Stimulated activated naive B cell treated with anti-CD40 and anti-IgM and Interleukin-4, amounts not matched to agents 10 μg/mL and 1 μg/mL and 100 μg/mL, for 72 hours (primary cell): ENCODE measurements at regions not wholly inside any gene's neighbourhood (a gene's known extent, or its start where the extent isn't known, plus 50 kb on each side); places are given as distances from the start of the nearest gene placed in this dataset.

Source experiments
- ATAC-seq, 2 donors: fragments of 150-1000 bp; cut with Tn5 transposase; replicated peaks; 2 replicates each; pipeline ENCODE4 v1.10.0; 2021; ENCODE audit warnings: moderate library complexity in 1 of 2
- DNase-seq: peaks from one replicate; pipeline ENCODE4 v3.0.0; 2021
- H3K27ac Mint-ChIP-seq: one replicate; pipeline ENCODE4 v1.8.0; 2022; ENCODE audit warnings: mild to moderate bottlenecking, mixed read lengths
- H3K27me3 Mint-ChIP-seq, 2 donors: one replicate each; pipeline ENCODE4 v1.8.0; 2022; ENCODE audit warnings: mixed read lengths in 2 of 2
- H3K36me3 Mint-ChIP-seq, 2 donors: one replicate each; pipeline ENCODE4 v1.8.0; 2022; ENCODE audit warnings: mixed read lengths in 2 of 2, mild to moderate bottlenecking in 1 of 2
- H3K4me1 Mint-ChIP-seq, 2 donors: one replicate each; pipeline ENCODE4 v1.8.0; 2022; ENCODE audit warnings: mixed read lengths in 2 of 2, mild to moderate bottlenecking in 1 of 2
- H3K4me3 Mint-ChIP-seq, 2 donors: one replicate each; pipeline ENCODE4 v1.8.0; 2022; ENCODE audit warnings: mild to moderate bottlenecking in 2 of 2, mixed read lengths in 2 of 2, moderate library complexity in 1 of 2
- H3K9me3 Mint-ChIP-seq, 2 donors: one replicate each; pipeline ENCODE4 v1.8.0; 2022; ENCODE audit warnings: mixed read lengths in 2 of 2, mild to moderate bottlenecking in 1 of 2

- ATAC-seq (no peak), DNase-seq (no peak)
- H3K4me1 Mint-ChIP-seq: peaks cover 10 to 20% of the 10 kb centered on the region in 2 donors
- no peak overlapping the region for H3K27ac Mint-ChIP-seq
- peaks cover 45 to 77% of the 10 kb centered on the region in 2 donors for H3K27me3 Mint-ChIP-seq
- H3K4me3 Mint-ChIP-seq: no peak overlapping the region
- H3K36me3 Mint-ChIP-seq: no peaks in the 10 kb centered on the region
- H3K9me3 Mint-ChIP-seq: no peaks in the 10 kb centered on the region
Observed at GRCh38 chr13:99897076-99897440, 74.5 kb downstream of the ZIC5 start.

GRCh38 chr13:99896369-99897075 is 75.0 kb downstream of the ZIC5 start:
- no peak for DNase-seq
- Mint-ChIP-seq H3K27ac (no peak overlapping the region), H3K4me1 (peaks cover 10 to 20% of the 10 kb centered on the region in 2 donors), H3K36me3 (no peaks in the 10 kb centered on the region), H3K4me3 (peak overlapping the region in 1 of 2 donors; percentile 39), H3K9me3 (no peaks in the 10 kb centered on the region), H3K27me3 (peaks cover 45 to 80% of the 10 kb centered on the region in 2 donors)
- ATAC-seq: no peak

- DNase-seq (no peak), ATAC-seq (peak in 1 of 2 donors; percentile 10)
- Mint-ChIP-seq H3K9me3 (no peaks in the 10 kb centered on the region), H3K4me3 (peak overlapping the region; percentile 77 to 83), H3K27ac (peak overlapping the region; percentile 20), H3K27me3 (peaks cover 40 to 73% of the 10 kb centered on the region in 2 donors), H3K36me3 (no peaks in the 10 kb centered on the region), H3K4me1 (peaks cover 10 to 20% of the 10 kb centered on the region in 2 donors)
Observed at GRCh38 chr13:99895444-99896368, 75.9 kb downstream of the ZIC5 start.

GRCh38 chr13:99894840-99895443 is 76.6 kb downstream of the ZIC5 start:
- H3K4me3 Mint-ChIP-seq: peak overlapping the region; percentile 77 to 83
- H3K9me3 Mint-ChIP-seq: no peaks in the 10 kb centered on the region
- H3K4me1 Mint-ChIP-seq: peaks cover 9 to 20% of the 10 kb centered on the region in 2 donors
- H3K27me3 Mint-ChIP-seq: peaks cover 33 to 65% of the 10 kb centered on the region in 2 donors
- peak overlapping the region; percentile 78 for H3K27ac Mint-ChIP-seq
- H3K36me3 Mint-ChIP-seq: no peaks in the 10 kb centered on the region
- ATAC-seq (no peak), DNase-seq (no peak)

GRCh38 chr13:99894105-99894839 is 77.3 kb downstream of the ZIC5 start:
- H3K27ac Mint-ChIP-seq: no peak overlapping the region
- peaks cover 9 to 20% of the 10 kb centered on the region in 2 donors for H3K4me1 Mint-ChIP-seq
- H3K9me3 Mint-ChIP-seq: no peaks in the 10 kb centered on the region
- peak overlapping the region; percentile 77 to 83 for H3K4me3 Mint-ChIP-seq
- peak in 1 of 2 donors; percentile 45 for ATAC-seq
- no peak for DNase-seq
- no peaks in the 10 kb centered on the region for H3K36me3 Mint-ChIP-seq
- peaks cover 31 to 63% of the 10 kb centered on the region in 2 donors for H3K27me3 Mint-ChIP-seq

- no peak overlapping the region for H3K27ac Mint-ChIP-seq
- no peaks in the 10 kb centered on the region for H3K36me3 Mint-ChIP-seq
- H3K4me3 Mint-ChIP-seq: no peak overlapping the region
- DNase-seq: no peak
- H3K9me3 Mint-ChIP-seq: no peaks in the 10 kb centered on the region
- peaks cover 9 to 20% of the 10 kb centered on the region in 2 donors for H3K4me1 Mint-ChIP-seq
- no peak for ATAC-seq
- H3K27me3 Mint-ChIP-seq: peaks cover 24 to 56% of the 10 kb centered on the region in 2 donors
Observed at GRCh38 chr13:99893567-99893966, 78.0 kb downstream of the ZIC5 start.

- H3K27ac Mint-ChIP-seq: no peak overlapping the region
- peaks cover 18 to 50% of the 10 kb centered on the region in 2 donors for H3K27me3 Mint-ChIP-seq
- no peaks in the 10 kb centered on the region for H3K9me3 Mint-ChIP-seq
- ATAC-seq (no peak), DNase-seq (no peak)
- H3K4me1 Mint-ChIP-seq: peaks cover 9 to 20% of the 10 kb centered on the region in 2 donors
- no peak overlapping the region for H3K4me3 Mint-ChIP-seq
- H3K36me3 Mint-ChIP-seq: no peaks in the 10 kb centered on the region
Observed at GRCh38 chr13:99892866-99893504, 78.6 kb downstream of the ZIC5 start.

- no peaks in the 10 kb centered on the region for H3K9me3 Mint-ChIP-seq
- ATAC-seq: no peak
- no peak for DNase-seq
- peak overlapping the region in 1 of 2 donors; percentile 30 for H3K4me3 Mint-ChIP-seq
- H3K36me3 Mint-ChIP-seq: no peaks in the 10 kb centered on the region
- peaks cover 17 to 42% of the 10 kb centered on the region in 2 donors for H3K27me3 Mint-ChIP-seq
- H3K27ac Mint-ChIP-seq: no peak overlapping the region
- peaks cover 9 to 20% of the 10 kb centered on the region in 2 donors for H3K4me1 Mint-ChIP-seq
Observed at GRCh38 chr13:99892196-99892613, 79.4 kb downstream of the ZIC5 start.

- Mint-ChIP-seq H3K4me3 (no peak overlapping the region), H3K36me3 (peaks cover 0 to 1% of the 10 kb centered on the region in 2 donors), H3K4me1 (peaks cover 15 to 20% of the 10 kb centered on the region in 2 donors), H3K9me3 (peaks cover 0 to 2% of the 10 kb centered on the region in 2 donors), H3K27me3 (peaks cover 0 to 24% of the 10 kb centered on the region in 2 donors), H3K27ac (no peak overlapping the region)
- ATAC-seq (no peak), DNase-seq (no peak)
Observed at GRCh38 chr13:99886706-99887105, 84.9 kb downstream of the ZIC5 start.

GRCh38 chr13:99884913-99885312 is 86.7 kb downstream of the ZIC5 start:
- Mint-ChIP-seq H3K27ac (no peak overlapping the region), H3K36me3 (peaks cover 0 to 1% of the 10 kb centered on the region in 2 donors), H3K9me3 (peaks cover 0 to 2% of the 10 kb centered on the region in 2 donors), H3K4me1 (peaks cover 15 to 20% of the 10 kb centered on the region in 2 donors), H3K27me3 (peaks cover 0 to 24% of the 10 kb centered on the region in 2 donors), H3K4me3 (no peak overlapping the region)
- ATAC-seq: no peak
- no peak for DNase-seq

GRCh38 chr13:99883805-99884204 is 87.8 kb downstream of the ZIC5 start:
- Mint-ChIP-seq H3K4me1 (peaks cover 15 to 20% of the 10 kb centered on the region in 2 donors), H3K4me3 (no peak overlapping the region)
- ATAC-seq: peak; percentile 16 to 25

GRCh38 chr13:99878921-99879610 is 92.5 kb downstream of the ZIC5 start:
- Mint-ChIP-seq H3K4me3 (no peak overlapping the region), H3K9me3 (no peaks in the 10 kb centered on the region), H3K36me3 (peaks cover 0 to 4% of the 10 kb centered on the region in 2 donors), H3K27me3 (peaks cover 0 to 7% of the 10 kb centered on the region in 2 donors), H3K27ac (no peak overlapping the region), H3K4me1 (peaks cover 11 to 15% of the 10 kb centered on the region in 2 donors)
- DNase-seq (no peak), ATAC-seq (no peak)

More at GRCh38 chr13:99883805-99884204, 87.8 kb downstream of the ZIC5 start:
- Mint-ChIP-seq H3K36me3 (peaks cover 0 to 1% of the 10 kb centered on the region in 2 donors), H3K27me3 (peaks cover 0 to 24% of the 10 kb centered on the region in 2 donors), H3K27ac (no peak overlapping the region), H3K9me3 (peaks cover 0 to 2% of the 10 kb centered on the region in 2 donors)
- no peak for DNase-seq

- no peak overlapping the region for H3K4me3 Mint-ChIP-seq
- H3K27ac Mint-ChIP-seq: no peak overlapping the region
- no peaks in the 10 kb centered on the region for H3K9me3 Mint-ChIP-seq
- no peaks in the 10 kb centered on the region for H3K4me1 Mint-ChIP-seq
- DNase-seq: no peak
- no peaks in the 10 kb centered on the region for H3K27me3 Mint-ChIP-seq
- H3K36me3 Mint-ChIP-seq: peaks cover 0 to 2% of the 10 kb centered on the region in 2 donors
- no peak for ATAC-seq
Observed at GRCh38 chr13:99876651-99877050, 94.9 kb downstream of the ZIC5 start.
